ENCODE measurements at regions not wholly inside any gene's neighbourhood (a gene's known extent, or its start where the extent isn't known, plus 50 kb on each side); places are given as distances from the start of the nearest gene placed in this dataset.
A peak's percentile ranks its signal among the peaks of the same experiment; 100 is the strongest.

DNA sequence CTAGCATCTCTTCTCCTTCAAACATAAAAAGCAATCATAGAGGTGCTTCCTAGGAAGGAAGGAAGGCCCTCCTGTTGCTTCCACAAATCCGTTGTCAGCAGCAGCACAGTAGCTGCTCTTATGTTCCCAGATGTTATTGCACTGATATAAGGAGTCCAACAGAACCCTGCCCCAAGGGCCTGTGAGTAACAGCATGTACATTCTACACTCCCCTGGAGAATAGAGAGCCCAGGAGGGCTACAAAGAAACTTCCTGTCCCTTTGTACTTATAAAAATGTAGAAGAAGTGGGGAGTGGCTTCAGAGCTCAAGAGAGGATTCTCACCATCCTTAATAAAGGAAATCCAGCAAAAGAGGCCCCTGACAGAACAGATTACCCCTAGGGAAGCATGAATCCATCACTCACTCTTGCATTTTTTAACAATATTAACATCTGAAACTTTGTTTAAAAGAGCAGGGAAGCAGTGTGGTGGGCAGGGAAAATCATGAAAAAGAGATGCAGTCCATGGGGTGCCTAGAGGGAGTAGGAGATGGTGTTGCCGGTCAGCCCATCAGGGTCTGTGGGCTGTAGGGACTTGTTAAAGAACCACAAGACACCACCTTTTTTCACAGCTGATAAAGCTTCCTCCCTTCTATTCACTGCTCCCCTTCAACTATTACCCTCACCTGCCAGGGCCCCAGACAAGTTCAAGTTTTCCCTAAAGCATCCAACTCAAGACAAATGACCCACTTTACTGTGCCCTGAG lies 104.5 kb upstream of the ADGRF1 start (continued):
- TF ChIP-seq ZNF543 (CRISPR knock-in tag; IDR thresholded peaks at IDR 0.05) (no peak), CHCHD3 (CRISPR knock-in tag; IDR thresholded peaks at IDR 0.05) (no peak), ATM (IDR thresholded peaks at IDR 0.05; ENCODE audit: borderline replicate concordance) (no peak), PTBP1 (IDR thresholded peaks at IDR 0.05; ENCODE audit: low read depth, low read length, poor library complexity, severe bottlenecking) (no peak), ZNF879 (CRISPR knock-in tag; IDR thresholded peaks at IDR 0.05) (no peak), GATAD2A (CRISPR knock-in tag; IDR thresholded peaks at IDR 0.05) (no peak), FOXM1 (CRISPR knock-in tag; IDR thresholded peaks at IDR 0.05) (no peak), ZSCAN9 (CRISPR knock-in tag; IDR thresholded peaks at IDR 0.05; ENCODE audit: borderline replicate concordance) (no peak)
- TF ChIP-seq, protein P1, sequence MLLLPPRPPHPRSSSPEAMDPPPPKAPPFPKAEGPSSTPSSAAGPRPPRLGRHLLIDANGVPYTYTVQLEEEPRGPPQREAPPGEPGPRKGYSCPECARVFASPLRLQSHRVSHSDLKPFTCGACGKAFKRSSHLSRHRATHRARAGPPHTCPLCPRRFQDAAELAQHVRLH (CRISPR knock-in tag; IDR thresholded peaks at IDR 0.05; ENCODE audit: borderline replicate concordance, low read depth) = no peak
- TF ChIP-seq, protein P2, sequence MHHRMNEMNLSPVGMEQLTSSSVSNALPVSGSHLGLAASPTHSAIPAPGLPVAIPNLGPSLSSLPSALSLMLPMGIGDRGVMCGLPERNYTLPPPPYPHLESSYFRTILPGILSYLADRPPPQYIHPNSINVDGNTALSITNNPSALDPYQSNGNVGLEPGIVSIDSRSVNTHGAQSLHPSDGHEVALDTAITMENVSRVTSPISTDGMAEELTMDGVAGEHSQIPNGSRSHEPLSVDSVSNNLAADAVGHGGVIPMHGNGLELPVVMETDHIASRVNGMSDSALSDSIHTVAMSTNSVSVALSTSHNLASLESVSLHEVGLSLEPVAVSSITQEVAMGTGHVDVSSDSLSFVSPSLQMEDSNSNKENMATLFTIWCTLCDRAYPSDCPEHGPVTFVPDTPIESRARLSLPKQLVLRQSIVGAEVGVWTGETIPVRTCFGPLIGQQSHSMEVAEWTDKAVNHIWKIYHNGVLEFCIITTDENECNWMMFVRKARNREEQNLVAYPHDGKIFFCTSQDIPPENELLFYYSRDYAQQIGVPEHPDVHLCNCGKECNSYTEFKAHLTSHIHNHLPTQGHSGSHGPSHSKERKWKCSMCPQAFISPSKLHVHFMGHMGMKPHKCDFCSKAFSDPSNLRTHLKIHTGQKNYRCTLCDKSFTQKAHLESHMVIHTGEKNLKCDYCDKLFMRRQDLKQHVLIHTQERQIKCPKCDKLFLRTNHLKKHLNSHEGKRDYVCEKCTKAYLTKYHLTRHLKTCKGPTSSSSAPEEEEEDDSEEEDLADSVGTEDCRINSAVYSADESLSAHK (CRISPR knock-in tag; IDR thresholded peaks at IDR 0.05; ENCODE audit: borderline replicate concordance) = no peak

DNA sequence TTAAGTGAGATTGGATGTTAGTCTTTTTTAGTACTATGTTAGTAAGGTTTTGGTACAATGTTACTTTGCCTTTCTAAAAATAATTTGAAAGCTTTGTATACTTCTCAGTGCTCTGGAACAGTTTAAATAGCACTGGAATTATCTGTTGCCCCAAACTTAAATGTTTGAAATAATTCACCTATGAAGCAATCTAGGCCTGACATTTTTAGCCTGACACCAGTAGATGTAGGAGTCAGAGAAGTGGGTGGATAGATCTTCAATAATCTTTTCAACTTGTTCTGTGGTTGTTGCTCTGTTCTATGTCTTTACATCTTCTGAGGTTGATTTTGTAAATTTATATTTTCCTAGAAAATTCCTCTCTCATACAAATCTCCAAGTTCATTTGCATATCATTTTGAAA lies 103.1 kb upstream of the ADGRF1 start:
- Histone ChIP-seq H3K4me3 (replicated peaks in 1 of 3; ENCODE audit: insufficient read depth in 1 of 3, low read depth in 2 of 3, low read length in 3 of 3) (no peak overlapping the region), H3K27ac (ENCODE audit: extremely low read length, insufficient read depth, low read length) (no peak overlapping the region), H3K4me2 (ENCODE audit: low read depth, low read length) (no peak overlapping the region), H3K27me3 (ENCODE audit: control insufficient read depth in 1 of 2, insufficient read depth in 2 of 2, low read length in 2 of 2) (no peaks in the 10 kb centered on the region), H4K20me1 (ENCODE audit: insufficient read depth, low read length) (no peaks in the 10 kb centered on the region), H2AFZ (ENCODE audit: low read length) (no peak overlapping the region), H3K4me1 (ENCODE audit: insufficient read depth, low read length) (peaks cover 45% of the 10 kb centered on the region), H3K9me3 (ENCODE audit: low read length) (no peaks in the 10 kb centered on the region), H3K79me2 (ENCODE audit: insufficient read depth, low read length) (no peaks in the 10 kb centered on the region), H3K9ac (ENCODE audit: insufficient read depth, low read depth, low read length) (no peak overlapping the region), H3K36me3 (replicated peaks in 1 of 2; ENCODE audit: control insufficient read depth in 1 of 2, insufficient read depth in 2 of 2, low read length in 2 of 2) (no peaks in the 10 kb centered on the region)
- POLR2A ChIA-PET = no interaction called here
- ATAC-seq = no peak
- CTCF ChIA-PET (ENCODE audit: low intra/inter-chr PET ratio, low total read pairs) = no interaction called here
- FAIRE-seq = no peak
- 0 out of 2 replicates have a peak, but pooled peaks have one; percentile 10 for TF ChIP-seq CEBPG (CRISPR knock-in tag; IDR thresholded peaks at IDR 0.05)
- TF ChIP-seq, protein P3, sequence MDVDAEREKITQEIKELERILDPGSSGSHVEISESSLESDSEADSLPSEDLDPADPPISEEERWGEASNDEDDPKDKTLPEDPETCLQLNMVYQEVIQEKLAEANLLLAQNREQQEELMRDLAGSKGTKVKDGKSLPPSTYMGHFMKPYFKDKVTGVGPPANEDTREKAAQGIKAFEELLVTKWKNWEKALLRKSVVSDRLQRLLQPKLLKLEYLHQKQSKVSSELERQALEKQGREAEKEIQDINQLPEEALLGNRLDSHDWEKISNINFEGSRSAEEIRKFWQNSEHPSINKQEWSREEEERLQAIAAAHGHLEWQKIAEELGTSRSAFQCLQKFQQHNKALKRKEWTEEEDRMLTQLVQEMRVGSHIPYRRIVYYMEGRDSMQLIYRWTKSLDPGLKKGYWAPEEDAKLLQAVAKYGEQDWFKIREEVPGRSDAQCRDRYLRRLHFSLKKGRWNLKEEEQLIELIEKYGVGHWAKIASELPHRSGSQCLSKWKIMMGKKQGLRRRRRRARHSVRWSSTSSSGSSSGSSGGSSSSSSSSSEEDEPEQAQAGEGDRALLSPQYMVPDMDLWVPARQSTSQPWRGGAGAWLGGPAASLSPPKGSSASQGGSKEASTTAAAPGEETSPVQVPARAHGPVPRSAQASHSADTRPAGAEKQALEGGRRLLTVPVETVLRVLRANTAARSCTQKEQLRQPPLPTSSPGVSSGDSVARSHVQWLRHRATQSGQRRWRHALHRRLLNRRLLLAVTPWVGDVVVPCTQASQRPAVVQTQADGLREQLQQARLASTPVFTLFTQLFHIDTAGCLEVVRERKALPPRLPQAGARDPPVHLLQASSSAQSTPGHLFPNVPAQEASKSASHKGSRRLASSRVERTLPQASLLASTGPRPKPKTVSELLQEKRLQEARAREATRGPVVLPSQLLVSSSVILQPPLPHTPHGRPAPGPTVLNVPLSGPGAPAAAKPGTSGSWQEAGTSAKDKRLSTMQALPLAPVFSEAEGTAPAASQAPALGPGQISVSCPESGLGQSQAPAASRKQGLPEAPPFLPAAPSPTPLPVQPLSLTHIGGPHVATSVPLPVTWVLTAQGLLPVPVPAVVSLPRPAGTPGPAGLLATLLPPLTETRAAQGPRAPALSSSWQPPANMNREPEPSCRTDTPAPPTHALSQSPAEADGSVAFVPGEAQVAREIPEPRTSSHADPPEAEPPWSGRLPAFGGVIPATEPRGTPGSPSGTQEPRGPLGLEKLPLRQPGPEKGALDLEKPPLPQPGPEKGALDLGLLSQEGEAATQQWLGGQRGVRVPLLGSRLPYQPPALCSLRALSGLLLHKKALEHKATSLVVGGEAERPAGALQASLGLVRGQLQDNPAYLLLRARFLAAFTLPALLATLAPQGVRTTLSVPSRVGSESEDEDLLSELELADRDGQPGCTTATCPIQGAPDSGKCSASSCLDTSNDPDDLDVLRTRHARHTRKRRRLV (CRISPR knock-in tag; IDR thresholded peaks at IDR 0.05) = no peak
- TF ChIP-seq EED (CRISPR knock-in tag; IDR thresholded peaks at IDR 0.05) = no peak
- TF ChIP-seq, protein P4, sequence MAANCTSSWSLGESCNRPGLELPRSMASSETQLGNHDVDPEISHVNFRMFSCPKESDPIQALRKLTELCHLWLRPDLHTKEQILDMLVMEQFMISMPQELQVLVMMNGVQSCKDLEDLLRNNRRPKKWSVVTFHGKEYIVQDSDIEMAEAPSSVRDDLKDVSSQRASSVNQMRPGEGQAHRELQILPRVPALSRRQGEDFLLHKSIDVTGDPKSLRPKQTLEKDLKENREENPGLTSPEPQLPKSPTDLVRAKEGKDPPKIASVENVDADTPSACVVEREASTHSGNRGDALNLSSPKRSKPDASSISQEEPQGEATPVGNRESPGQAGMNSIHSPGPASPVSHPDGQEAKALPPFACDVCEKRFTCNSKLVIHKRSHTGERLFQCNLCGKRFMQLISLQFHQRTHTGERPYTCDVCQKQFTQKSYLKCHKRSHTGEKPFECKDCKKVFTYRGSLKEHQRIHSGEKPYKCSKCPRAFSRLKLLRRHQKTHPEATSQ (CRISPR knock-in tag; IDR thresholded peaks at IDR 0.05; ENCODE audit: borderline replicate concordance) = no peak
- TF ChIP-seq SRSF1 (optimal IDR thresholded peaks at IDR 0.05; ENCODE audit: low read depth, low read length) = no peak
- BruUV-seq (replicated peaks) = no TSS peak
- no peak for DNase-seq (ENCODE audit: low spot score)
- intact Hi-C loops (cut with micrococcal nuclease; ENCODE audit: unreplicated experiment) = loop anchor here (5.0 kb wide), 1 partner anchor 82 kb away; no protein-coding TSS in a partner anchor
- in situ Hi-C loops (cut with HindIII; ENCODE audit: extremely low pct_ligation_motif_present, low pct_unique_long_range_greater_than_20kb) = no loop called here
